GM19372 (cell line): ENCODE measurements at regions not wholly inside any gene's neighbourhood (a gene's known extent, or its start where the extent isn't known, plus 50 kb on each side); places are given as distances from the start of the nearest gene placed in this dataset.

Source experiments
- ATAC-seq: cut with Tn5 transposase; IDR thresholded peaks from one replicate; pipeline ENCODE4 v1.9.1; 2021; ENCODE audit warnings: mild to moderate bottlenecking, low read depth, moderate library complexity; ENCODE audit not compliant: unreplicated experiment

DNA sequence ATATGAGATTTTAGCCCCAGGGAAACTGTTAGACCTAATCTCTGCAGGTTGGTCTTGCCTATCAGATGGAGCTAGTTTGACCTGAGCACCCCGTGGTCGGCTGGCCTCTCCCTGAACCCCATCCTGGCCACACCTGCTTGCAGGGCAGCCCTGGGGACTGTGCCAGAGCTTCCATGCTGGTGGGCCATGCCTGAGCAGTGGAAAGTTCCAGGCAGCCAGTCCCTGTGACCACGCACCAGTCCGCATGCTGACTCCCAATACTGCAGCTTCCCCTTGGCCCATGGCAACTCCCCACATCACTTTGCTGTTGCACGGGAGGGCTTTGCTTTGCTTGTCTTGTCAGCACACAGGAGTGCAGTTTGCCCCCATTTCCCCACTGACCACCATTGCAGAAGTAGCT, 427.8 kb upstream of the SEMA3D start:
- no peak for ATAC-seq

DNA sequence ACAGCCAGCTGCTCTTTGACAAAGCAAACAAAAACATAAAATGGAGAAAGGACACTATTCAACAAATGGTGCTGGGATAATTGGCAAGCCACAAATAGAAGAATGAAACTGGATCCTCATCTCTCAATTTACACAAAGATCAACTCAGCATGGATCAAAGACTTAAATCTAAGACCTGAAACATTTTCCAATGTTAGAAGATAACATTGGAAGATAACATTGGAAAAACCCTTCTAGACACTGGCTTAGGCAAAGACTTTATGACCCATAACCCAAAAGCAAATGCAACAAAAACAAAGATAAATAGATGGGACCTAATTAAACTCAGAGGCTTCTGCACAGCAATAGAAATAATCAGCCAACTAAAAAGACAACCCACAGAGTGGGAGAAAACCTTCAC, 425.7 kb upstream of the SEMA3D start:
- no peak for ATAC-seq

GRCh38 chr7:85608804-85609203, 421.9 kb upstream of the SEMA3D start:
- ATAC-seq = no peak

GRCh38 chr7:85602196-85602595, 415.3 kb upstream of the SEMA3D start:
- ATAC-seq = no peak

DNA sequence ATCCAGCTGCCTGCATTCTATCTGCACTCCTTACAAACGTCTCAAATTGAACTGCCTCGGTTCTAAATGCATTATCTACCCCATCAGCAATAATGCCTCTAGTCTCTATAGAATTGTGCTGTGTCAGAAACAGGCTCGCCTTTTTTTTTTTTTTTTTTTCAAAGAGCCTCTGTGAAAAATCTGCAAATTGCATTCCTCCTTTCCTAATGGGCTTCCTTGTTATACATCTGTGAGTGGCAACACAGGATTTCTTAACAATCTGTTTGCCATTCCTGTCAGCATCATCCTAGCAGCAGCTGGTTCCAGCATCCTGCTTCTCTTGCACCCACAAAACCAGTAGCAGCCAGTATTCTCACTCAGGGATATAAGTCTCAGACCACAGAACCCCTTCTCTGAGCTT, 413.5 kb upstream of the SEMA3D start:
- ATAC-seq = no peak

GRCh38 chr7:85596827-85597226, 410.0 kb upstream of the SEMA3D start:
- no peak for ATAC-seq

GRCh38 chr7:85595750-85596178, 408.9 kb upstream of the SEMA3D start:
- ATAC-seq = no peak

DNA sequence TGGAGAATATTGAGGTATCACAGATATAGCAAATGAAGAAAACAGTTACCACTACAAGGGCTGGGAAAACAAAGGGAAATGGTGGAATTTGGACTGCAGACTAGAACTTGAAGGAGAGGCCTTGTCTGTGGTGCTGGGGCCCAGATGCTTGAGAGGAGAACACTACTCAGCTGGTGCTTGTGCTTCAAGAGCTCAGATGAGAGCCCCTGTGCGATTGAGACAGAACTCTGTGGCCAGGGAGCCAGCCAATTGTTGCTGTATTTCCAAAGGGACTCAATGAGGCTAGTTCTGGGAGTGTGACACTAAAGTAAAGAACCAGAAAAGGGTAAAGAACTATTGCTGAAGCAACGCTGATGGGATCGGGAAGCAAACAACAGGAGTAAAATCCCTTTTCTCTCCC, 406.5 kb upstream of the SEMA3D start:
- no peak for ATAC-seq

DNA sequence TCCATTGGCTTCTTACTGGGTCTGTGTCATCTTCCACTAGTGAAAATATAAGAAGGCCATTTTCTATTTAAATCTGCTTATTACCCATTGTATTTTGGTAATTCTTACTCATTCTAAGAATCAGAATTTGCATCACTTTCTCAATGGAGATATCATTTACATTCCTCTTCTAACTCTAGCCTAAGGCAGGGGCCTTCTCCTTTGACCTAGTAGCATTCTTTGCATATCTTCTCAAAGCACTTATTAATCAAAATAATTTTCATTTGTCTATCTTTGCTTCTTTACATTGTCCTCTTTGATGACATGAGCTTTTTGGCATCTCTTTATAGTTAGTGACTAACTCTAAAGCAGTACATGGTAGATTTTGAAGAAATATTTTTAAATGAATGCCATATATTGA, 400.9 kb upstream of the SEMA3D start:
- ATAC-seq = no peak

DNA sequence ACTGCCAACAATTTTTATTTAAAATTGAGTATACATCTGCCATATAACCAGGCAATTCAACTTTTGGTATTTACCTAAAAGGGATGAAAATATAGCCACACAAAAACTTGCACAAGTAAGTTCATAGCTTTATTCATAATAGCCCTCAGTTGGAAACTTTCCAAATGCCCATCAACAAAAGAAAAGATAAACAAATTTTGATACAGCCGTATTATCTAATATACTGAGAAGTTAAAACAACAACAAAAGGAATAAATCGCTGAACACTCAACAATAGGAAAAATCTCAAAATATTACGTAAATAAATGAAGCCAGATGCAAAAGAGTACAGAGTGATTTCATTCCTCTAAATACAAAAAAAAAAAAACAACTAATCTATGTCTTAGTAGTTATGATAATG, 399.2 kb upstream of the SEMA3D start:
- ATAC-seq = no peak

- no peak for ATAC-seq
Measured at GRCh38 chr7:85583131-85583953, 396.5 kb upstream of the SEMA3D start.

- no peak for ATAC-seq
Measured at GRCh38 chr7:85573844-85574243, 387.0 kb upstream of the SEMA3D start.

DNA sequence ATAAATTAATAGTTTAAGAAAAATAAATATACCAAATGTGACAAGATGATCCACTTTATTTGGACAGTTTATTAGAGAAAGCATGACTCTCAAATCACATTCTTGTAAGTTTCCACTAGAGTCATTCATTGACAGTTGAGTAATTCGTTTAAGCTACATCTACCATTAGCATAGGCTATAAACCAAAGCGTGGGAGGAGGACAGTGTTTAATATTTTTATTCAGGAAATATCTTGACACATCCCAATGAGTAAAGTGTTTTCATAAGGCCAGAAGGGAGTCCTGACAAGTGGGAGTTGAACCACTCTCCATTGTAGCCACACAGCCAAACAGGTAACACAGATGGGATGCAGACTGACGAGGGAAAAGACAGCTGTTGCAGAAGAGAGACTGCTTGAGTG, 386.5 kb upstream of the SEMA3D start:
- ATAC-seq = no peak

DNA sequence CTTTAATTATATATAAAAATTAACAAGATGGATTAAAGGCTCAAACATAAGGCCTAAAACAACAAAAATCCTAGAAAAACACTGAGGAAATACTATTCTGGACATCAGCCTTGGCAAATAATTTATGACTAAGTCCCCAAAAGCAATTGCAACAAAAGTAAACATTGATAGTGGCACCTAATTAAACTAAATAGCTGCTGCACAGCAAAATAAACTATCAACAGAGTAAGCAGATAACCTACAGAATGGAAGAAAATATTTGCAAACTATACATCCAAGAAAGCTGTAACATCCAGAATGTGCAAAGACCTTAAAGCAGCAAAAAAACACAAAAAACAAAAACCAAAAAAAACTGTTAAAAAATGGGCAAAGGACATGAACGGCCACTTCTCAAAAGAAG, 384.0 kb upstream of the SEMA3D start:
- no peak for ATAC-seq

GRCh38 chr7:85567983-85568382, 381.1 kb upstream of the SEMA3D start:
- no peak for ATAC-seq

DNA sequence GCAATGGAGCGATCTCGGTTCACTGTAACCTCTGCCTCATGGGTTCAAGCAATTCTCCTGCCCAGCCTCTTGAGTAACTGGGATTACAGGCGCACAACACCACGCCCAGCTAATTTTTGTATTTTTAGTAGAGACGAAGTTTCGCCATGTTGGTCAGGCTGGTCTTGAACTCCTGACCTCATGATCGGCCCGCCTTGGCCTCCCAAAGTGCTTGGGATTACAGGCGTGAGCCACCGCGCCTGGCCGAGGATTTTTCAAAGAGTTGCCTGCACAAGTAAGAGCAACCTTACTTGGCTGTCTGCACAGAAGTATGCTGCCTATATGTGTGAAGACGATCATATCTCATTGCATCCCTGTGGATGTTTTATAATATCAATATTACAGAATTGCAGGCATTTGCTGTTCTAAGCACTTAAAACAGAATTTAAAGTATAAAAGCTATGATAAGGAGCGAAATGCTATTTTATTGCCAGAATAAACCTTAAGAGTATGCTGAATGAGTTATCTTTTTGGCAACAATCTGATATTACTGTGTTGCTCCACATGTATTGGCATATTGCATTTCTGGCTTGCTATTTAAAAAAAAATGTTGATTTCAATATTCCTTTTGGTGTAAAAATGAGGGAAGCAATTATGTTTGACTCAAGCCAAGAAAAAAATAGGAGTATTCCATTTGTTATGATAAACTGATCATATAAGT, 379.4 kb upstream of the SEMA3D start:
- no peak for ATAC-seq

DNA sequence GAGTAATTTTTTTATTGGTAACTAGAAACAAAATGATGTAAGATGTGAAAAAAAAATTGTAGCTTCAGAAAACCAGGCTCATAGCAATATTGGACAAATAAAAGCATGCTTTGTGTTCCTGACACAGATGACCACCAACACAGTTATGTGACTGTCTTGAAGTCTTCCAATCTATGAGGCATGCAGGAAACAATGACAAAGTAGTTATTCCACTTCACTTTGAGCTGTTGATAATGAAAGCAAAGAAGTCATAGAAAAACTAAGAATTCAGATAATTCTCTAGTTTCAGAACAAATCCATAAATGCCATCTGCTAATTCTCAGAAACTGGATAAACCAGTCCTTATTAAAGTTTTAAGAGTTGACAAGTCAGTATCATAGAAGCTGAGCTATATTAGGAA, 378.4 kb upstream of the SEMA3D start:
- no peak for ATAC-seq

- ATAC-seq = no peak
Measured at GRCh38 chr7:85564861-85565260, 378.0 kb upstream of the SEMA3D start.

GRCh38 chr7:85561706-85562105, 374.9 kb upstream of the SEMA3D start:
- ATAC-seq = no peak

DNA sequence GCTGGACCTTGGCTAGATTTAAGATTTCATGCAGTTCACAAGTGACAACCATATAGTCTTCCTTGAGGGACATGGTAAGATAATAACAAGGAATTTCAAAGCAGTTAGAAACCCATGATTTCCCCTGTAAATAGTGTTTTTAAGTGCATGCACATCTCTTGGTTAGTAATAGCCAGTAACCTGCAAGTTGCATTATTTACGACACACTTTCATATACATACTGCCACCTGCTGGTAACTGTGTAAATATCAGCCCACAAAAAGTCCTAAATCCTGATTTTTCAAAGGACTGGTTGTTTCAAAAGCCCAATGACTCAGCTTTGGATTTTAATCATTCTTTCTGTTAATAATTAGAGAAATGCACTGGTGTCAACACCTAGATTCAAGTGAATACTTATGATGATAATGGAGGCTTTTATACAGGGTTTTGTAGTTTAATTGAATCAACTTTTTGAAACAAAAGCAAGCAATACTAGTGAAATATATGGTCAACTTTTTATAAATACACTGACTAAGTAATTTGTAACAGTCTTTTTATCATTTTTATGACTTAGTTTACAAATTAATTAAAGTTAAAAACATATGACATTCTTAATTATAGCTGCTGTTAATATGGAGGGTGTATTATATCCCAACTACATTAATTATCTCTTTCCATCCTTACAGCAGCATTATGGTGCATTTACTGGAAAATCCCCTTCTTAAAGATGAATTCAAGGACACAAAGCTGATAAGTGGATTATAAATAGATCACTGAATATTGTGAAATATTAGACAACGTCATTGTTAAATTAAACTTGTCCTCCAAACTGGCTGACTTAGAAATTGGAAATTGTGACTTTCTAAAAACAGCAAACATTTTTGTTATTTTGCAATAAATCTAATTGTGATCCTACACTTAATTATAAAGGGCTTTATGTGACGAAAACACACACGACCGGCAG, 367.7 kb upstream of the SEMA3D start:
- ATAC-seq = peak; percentile 77
